ENCODE measurements at regions not wholly inside any gene's neighbourhood (a gene's known extent, or its start where the extent isn't known, plus 50 kb on each side); places are given as distances from the start of the nearest gene placed in this dataset.

- Histone ChIP-seq H3K27me3 (no peaks in the 10 kb centered on the region), H3K9me3 (no peaks in the 10 kb centered on the region), H3K4me1 (no peaks in the 10 kb centered on the region), H3K4me3 (no peak overlapping the region), H3K36me3 (no peaks in the 10 kb centered on the region), H3K27ac (no peak overlapping the region)
- DNase-seq = no peak
- WGBS, 2 donors = 22% methylated on average over 5 of the region's 5 CpGs
- TF ChIP-seq POLR2AphosphoS5 (IDR thresholded peaks at IDR 0.05) (no peak), EP300 (IDR thresholded peaks at IDR 0.05) (no peak), POLR2A (IDR thresholded peaks at IDR 0.05) (no peak), CTCF (IDR thresholded peaks at IDR 0.05) (no peak)
- intact Hi-C loops (cut with DNase I) = no loop called here
These were observed 186.5 kb downstream of the MSL3 start for GRCh38 chrX:11944501-11944900.

GRCh38 chrX:11949291-11949690 is 189.0 kb upstream of the FRMPD4 start:
- no peak for DNase-seq
- intact Hi-C loops (cut with DNase I) = no loop called here
- no peak for TF ChIP-seq POLR2AphosphoS5 (IDR thresholded peaks at IDR 0.05)
- no peak for TF ChIP-seq POLR2A (IDR thresholded peaks at IDR 0.05)
- no peak for TF ChIP-seq CTCF (IDR thresholded peaks at IDR 0.05)
- no peak for TF ChIP-seq EP300 (IDR thresholded peaks at IDR 0.05)
- no peaks in the 10 kb centered on the region for H3K9me3 ChIP-seq
- no peaks in the 10 kb centered on the region for H3K4me1 ChIP-seq
- H3K27ac ChIP-seq = no peak overlapping the region
- H3K36me3 ChIP-seq = no peaks in the 10 kb centered on the region
- no peaks in the 10 kb centered on the region for H3K27me3 ChIP-seq
- H3K4me3 ChIP-seq = no peak overlapping the region
- WGBS, 2 donors = 79 to 92% methylated on average over 1 of the region's 1 CpG

GRCh38 chrX:11952176-11952720 is 186.0 kb upstream of the FRMPD4 start:
- Histone ChIP-seq H3K4me3 (no peak overlapping the region), H3K27me3 (no peaks in the 10 kb centered on the region), H3K9me3 (no peaks in the 10 kb centered on the region), H3K27ac (no peak overlapping the region), H3K4me1 (no peaks in the 10 kb centered on the region), H3K36me3 (no peaks in the 10 kb centered on the region)
- intact Hi-C loops (cut with DNase I) = no loop called here
- WGBS, 2 donors = 76 to 79% methylated on average over 4 of the region's 4 CpGs
- TF ChIP-seq EP300 (IDR thresholded peaks at IDR 0.05) (no peak), POLR2A (IDR thresholded peaks at IDR 0.05) (no peak), POLR2AphosphoS5 (IDR thresholded peaks at IDR 0.05) (no peak), CTCF (IDR thresholded peaks at IDR 0.05) (no peak)
- DNase-seq = no peak

GRCh38 chrX:11953615-11954014 is 184.7 kb upstream of the FRMPD4 start:
- WGBS, 2 donors = 46 to 63% methylated on average over 2 of the region's 2 CpGs
- Histone ChIP-seq H3K4me1 (no peaks in the 10 kb centered on the region), H3K27me3 (no peaks in the 10 kb centered on the region), H3K27ac (no peak overlapping the region), H3K4me3 (no peak overlapping the region), H3K36me3 (no peaks in the 10 kb centered on the region), H3K9me3 (no peaks in the 10 kb centered on the region)
- DNase-seq = no peak
- no peak for TF ChIP-seq POLR2A (IDR thresholded peaks at IDR 0.05)
- TF ChIP-seq CTCF (IDR thresholded peaks at IDR 0.05) = no peak
- no peak for TF ChIP-seq EP300 (IDR thresholded peaks at IDR 0.05)
- intact Hi-C loops (cut with DNase I) = no loop called here

DNA sequence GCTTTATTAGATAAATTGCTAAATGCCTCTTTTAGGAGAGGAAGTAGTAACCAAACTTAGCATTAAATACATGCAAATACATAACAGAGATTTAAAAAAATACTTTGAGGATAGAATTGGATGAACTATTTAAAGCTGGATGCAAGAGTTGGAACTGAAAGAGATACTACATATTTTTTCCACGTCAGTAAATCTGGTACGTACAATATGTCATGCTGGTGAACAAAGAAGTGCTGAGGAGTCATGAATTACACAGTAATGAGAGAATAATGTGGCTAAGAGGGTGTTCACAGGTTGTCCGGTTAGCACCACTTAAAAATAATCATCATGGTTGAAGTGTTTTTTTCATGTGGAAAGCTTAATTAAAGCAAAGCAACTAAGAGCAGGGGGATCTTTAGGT is 184.1 kb upstream of the FRMPD4 start:
- no peaks in the 10 kb centered on the region for H3K27me3 ChIP-seq
- no peak for DNase-seq
- H3K9me3 ChIP-seq = no peaks in the 10 kb centered on the region
- no peaks in the 10 kb centered on the region for H3K36me3 ChIP-seq
- intact Hi-C loops (cut with DNase I) = no loop called here
- H3K27ac ChIP-seq = no peak overlapping the region
- TF ChIP-seq POLR2AphosphoS5 (IDR thresholded peaks at IDR 0.05) = no peak
- TF ChIP-seq EP300 (IDR thresholded peaks at IDR 0.05) = no peak
- no peak for TF ChIP-seq POLR2A (IDR thresholded peaks at IDR 0.05)
- TF ChIP-seq CTCF (IDR thresholded peaks at IDR 0.05) = no peak
- H3K4me3 ChIP-seq = no peak overlapping the region
- no peaks in the 10 kb centered on the region for H3K4me1 ChIP-seq
- 86 to 91% methylated on average over 3 of the region's 3 CpGs for WGBS, 2 donors

Measured in sigmoid colon (tissue), 6 donors.